ENCODE measurements at regions not wholly inside any gene's neighbourhood (a gene's known extent, or its start where the extent isn't known, plus 50 kb on each side); places are given as distances from the start of the nearest gene placed in this dataset.

DNA sequence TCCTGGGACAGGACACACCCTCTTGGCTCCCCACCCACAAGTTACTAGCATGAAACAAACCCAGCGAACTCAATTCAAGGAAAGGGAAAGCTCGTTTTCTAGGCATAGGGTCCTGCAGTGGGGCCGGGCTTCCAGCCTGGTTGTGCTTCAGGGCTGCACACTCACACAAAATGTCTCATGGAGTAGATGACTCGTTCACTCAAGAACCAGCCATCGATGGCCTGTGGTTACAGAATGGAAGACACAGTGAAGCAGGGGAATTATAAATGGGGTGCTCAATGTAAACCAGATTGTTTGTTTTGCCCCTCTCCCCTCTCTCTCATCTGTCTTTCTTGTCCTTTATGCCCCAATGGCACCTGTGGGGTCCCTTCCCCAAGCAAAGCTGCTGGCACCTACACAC is 56.0 kb upstream of the COX20 start:
- Histone ChIP-seq H3K27ac (no peak overlapping the region), H3K36me3 (no peaks in the 10 kb centered on the region), H3K4me1 (no peaks in the 10 kb centered on the region), H3K4me3 (no peak overlapping the region), H3K9me3 (no peaks in the 10 kb centered on the region), H3K27me3 (no peaks in the 10 kb centered on the region)
- ATAC-seq: no peak
- WGBS (ENCODE audit: insufficient coverage, low coverage, low lambda C conversion rate, missing lambda C conversion rate): 82% methylated on average over 2 of the region's 5 CpGs
- no peak for TF ChIP-seq POLR2A (IDR thresholded peaks at IDR 0.05)
- TF ChIP-seq, protein P1, sequence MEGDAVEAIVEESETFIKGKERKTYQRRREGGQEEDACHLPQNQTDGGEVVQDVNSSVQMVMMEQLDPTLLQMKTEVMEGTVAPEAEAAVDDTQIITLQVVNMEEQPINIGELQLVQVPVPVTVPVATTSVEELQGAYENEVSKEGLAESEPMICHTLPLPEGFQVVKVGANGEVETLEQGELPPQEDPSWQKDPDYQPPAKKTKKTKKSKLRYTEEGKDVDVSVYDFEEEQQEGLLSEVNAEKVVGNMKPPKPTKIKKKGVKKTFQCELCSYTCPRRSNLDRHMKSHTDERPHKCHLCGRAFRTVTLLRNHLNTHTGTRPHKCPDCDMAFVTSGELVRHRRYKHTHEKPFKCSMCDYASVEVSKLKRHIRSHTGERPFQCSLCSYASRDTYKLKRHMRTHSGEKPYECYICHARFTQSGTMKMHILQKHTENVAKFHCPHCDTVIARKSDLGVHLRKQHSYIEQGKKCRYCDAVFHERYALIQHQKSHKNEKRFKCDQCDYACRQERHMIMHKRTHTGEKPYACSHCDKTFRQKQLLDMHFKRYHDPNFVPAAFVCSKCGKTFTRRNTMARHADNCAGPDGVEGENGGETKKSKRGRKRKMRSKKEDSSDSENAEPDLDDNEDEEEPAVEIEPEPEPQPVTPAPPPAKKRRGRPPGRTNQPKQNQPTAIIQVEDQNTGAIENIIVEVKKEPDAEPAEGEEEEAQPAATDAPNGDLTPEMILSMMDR (IDR thresholded peaks at IDR 0.05): no peak
- DNase-seq: no peak
- intact Hi-C loops (cut with DNase I): no loop called here

DNA sequence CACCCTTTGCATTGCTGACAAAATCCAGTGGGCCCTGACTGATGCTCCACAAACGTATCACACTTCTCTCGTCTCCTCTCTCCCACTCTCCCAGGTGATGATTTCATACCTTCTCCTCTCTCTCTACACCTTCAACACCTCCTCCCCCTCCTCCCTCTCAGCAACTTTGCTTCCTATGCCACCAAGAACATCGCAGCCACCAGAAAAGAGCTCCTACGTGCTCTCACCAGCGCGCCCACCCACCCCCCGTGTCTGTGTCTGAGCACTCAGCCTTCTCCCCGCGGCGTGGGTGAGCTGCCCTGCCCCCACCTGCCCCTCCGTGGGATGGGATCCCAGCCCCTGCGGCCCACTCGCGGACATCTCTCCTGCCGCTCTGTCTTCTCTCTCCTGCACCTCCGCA is 55.1 kb upstream of the COX20 start:
- Histone ChIP-seq H3K36me3 (no peaks in the 10 kb centered on the region), H3K9me3 (no peaks in the 10 kb centered on the region), H3K4me3 (no peak overlapping the region), H3K4me1 (no peaks in the 10 kb centered on the region), H3K27ac (no peak overlapping the region), H3K27me3 (no peaks in the 10 kb centered on the region)
- TF ChIP-seq, protein P1 (IDR thresholded peaks at IDR 0.05): no peak
- TF ChIP-seq POLR2A (IDR thresholded peaks at IDR 0.05): no peak
- intact Hi-C loops (cut with DNase I): no loop called here
- DNase-seq (no peak), ATAC-seq (no peak)
- WGBS (ENCODE audit: insufficient coverage, low coverage, low lambda C conversion rate, missing lambda C conversion rate): 87% methylated on average over 10 of the region's 16 CpGs

DNA sequence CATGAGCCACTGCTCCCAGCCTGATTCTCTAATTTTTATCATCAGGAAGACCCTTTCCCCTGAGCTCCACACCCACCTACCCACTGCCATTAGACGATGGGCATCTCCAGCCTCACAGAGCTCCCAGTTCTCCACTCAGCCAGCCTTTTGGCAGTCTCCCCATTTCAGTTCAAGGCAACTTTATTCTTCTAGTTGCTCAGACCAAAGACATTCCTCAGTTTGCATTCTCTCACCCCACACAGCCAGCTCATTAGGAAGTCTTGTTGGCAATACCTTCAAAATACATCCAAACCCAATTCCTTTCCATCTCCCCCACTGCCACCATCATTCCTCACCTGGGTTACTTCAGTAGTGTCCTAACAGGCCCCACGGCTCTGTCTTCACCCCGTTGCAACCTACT is 53.4 kb upstream of the COX20 start:
- TF ChIP-seq POLR2A (IDR thresholded peaks at IDR 0.05): no peak
- TF ChIP-seq, protein P1 (IDR thresholded peaks at IDR 0.05): no peak
- no peak for DNase-seq
- Histone ChIP-seq H3K27ac (no peak overlapping the region), H3K36me3 (no peaks in the 10 kb centered on the region), H3K9me3 (no peaks in the 10 kb centered on the region), H3K4me1 (no peaks in the 10 kb centered on the region), H3K27me3 (no peaks in the 10 kb centered on the region), H3K4me3 (no peak overlapping the region)
- intact Hi-C loops (cut with DNase I): no loop called here
- no peak for ATAC-seq
- 83% methylated on average over 2 of the region's 3 CpGs for WGBS (ENCODE audit: insufficient coverage, low coverage, low lambda C conversion rate, missing lambda C conversion rate)

DNA sequence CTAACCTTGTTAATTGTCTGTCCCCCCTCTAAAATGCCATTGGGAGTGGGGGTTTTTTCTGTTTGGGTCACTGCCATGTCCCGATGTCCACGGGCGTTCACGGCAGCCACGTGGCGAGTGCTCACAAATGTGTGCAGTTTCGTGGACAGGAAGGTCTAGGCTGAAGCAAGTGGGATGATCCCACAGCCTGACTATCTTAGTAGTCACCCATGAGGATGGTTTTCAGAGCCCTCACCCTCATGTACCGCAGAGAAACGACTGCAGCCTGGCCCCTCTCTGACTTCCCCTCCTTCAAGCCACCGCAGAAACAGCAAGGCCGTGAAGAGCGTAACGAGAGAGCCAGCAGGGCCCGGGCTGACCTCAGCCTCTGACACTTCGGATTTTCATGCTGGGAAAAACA is 52.3 kb upstream of the COX20 start:
- TF ChIP-seq, protein P1 (IDR thresholded peaks at IDR 0.05): no peak
- TF ChIP-seq POLR2A (IDR thresholded peaks at IDR 0.05): no peak
- H3K4me3 ChIP-seq: no peak overlapping the region
- H3K27ac ChIP-seq: no peak overlapping the region
- no peak for DNase-seq
- no CpG with 5 or more reads among the region's 15 CpGs for WGBS (ENCODE audit: insufficient coverage, low coverage, low lambda C conversion rate, missing lambda C conversion rate)
- no peaks in the 10 kb centered on the region for H3K36me3 ChIP-seq
- H3K9me3 ChIP-seq: no peaks in the 10 kb centered on the region
- H3K4me1 ChIP-seq: no peaks in the 10 kb centered on the region
- no peak for ATAC-seq
- intact Hi-C loops (cut with DNase I): no loop called here
- no peaks in the 10 kb centered on the region for H3K27me3 ChIP-seq
